ENCODE measurements at regions not wholly inside any gene's neighbourhood (a gene's known extent, or its start where the extent isn't known, plus 50 kb on each side); places are given as distances from the start of the nearest gene placed in this dataset.

- no TSS peak for BruUV-seq (replicated peaks)
- H3K4me3 ChIP-seq (replicated peaks in 1 of 3; ENCODE audit: insufficient read depth in 1 of 3, low read depth in 2 of 3, low read length in 3 of 3), result no peak overlapping the region
- peaks cover 3 to 44% of the 10 kb centered on the region in 2 experiments; a peak in 2 of 5 replicates for H3K27me3 ChIP-seq (ENCODE audit: control insufficient read depth in 1 of 2, insufficient read depth in 2 of 2, low read length in 2 of 2)
- in situ Hi-C loops (cut with HindIII; ENCODE audit: extremely low pct_ligation_motif_present, low pct_unique_long_range_greater_than_20kb) (no loop called here), intact Hi-C loops (cut with micrococcal nuclease; ENCODE audit: unreplicated experiment) (no loop called here)
- no peak overlapping the region for H3K9ac ChIP-seq (ENCODE audit: insufficient read depth, low read depth, low read length)
- H4K20me1 ChIP-seq (ENCODE audit: insufficient read depth, low read length), result no peaks in the 10 kb centered on the region
- H3K36me3 ChIP-seq (replicated peaks in 1 of 2; ENCODE audit: control insufficient read depth in 1 of 2, insufficient read depth in 2 of 2, low read length in 2 of 2), result no peaks in the 10 kb centered on the region
- 31% methylated on average over 5 of the region's 5 CpGs for WGBS (ENCODE audit: low lambda C conversion rate)
- ChIA-PET POLR2A (no interaction called here), CTCF (ENCODE audit: low intra/inter-chr PET ratio, low total read pairs) (no interaction called here)
- no peaks in the 10 kb centered on the region for H3K9me3 ChIP-seq (ENCODE audit: low read length)
- ATAC-seq, result no peak
- no peak overlapping the region for H3K4me2 ChIP-seq (ENCODE audit: low read depth, low read length)
- H2AFZ ChIP-seq (ENCODE audit: low read length), result no peak overlapping the region
- H3K79me2 ChIP-seq (ENCODE audit: insufficient read depth, low read length), result no peaks in the 10 kb centered on the region
- no peak for DNase-seq (ENCODE audit: low spot score)
- H3K27ac ChIP-seq (ENCODE audit: extremely low read length, insufficient read depth, low read length), result no peak overlapping the region
- no peak for FAIRE-seq
- H3K4me1 ChIP-seq (ENCODE audit: insufficient read depth, low read length), result no peaks in the 10 kb centered on the region
- TF ChIP-seq GTF3A (CRISPR knock-in tag; conservative IDR thresholded peaks at IDR 0.05) (no peak), SKI (IDR thresholded peaks at IDR 0.05; ENCODE audit: partially characterized antibody) (no peak), FOXP1 (IDR thresholded peaks at IDR 0.05) (no peak), FOXP1 (CRISPR knock-in tag; IDR thresholded peaks at IDR 0.05) (no peak), NR2F1 (CRISPR knock-in tag; IDR thresholded peaks at IDR 0.05) (no peak), REST (IDR thresholded peaks at IDR 0.05; ENCODE audit: borderline replicate concordance in 1 of 2, low read depth in 1 of 2, low read length in 2 of 2) (no peak), ZSCAN25 (CRISPR knock-in tag; IDR thresholded peaks at IDR 0.05) (no peak), PATZ1 (CRISPR knock-in tag; IDR thresholded peaks at IDR 0.05) (no peak)
- TF ChIP-seq, protein P1, sequence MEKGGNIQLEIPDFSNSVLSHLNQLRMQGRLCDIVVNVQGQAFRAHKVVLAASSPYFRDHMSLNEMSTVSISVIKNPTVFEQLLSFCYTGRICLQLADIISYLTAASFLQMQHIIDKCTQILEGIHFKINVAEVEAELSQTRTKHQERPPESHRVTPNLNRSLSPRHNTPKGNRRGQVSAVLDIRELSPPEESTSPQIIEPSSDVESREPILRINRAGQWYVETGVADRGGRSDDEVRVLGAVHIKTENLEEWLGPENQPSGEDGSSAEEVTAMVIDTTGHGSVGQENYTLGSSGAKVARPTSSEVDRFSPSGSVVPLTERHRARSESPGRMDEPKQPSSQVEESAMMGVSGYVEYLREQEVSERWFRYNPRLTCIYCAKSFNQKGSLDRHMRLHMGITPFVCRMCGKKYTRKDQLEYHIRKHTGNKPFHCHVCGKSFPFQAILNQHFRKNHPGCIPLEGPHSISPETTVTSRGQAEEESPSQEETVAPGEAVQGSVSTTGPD (CRISPR knock-in tag; IDR thresholded peaks at IDR 0.05), result no peak
- TF ChIP-seq, protein P2, sequence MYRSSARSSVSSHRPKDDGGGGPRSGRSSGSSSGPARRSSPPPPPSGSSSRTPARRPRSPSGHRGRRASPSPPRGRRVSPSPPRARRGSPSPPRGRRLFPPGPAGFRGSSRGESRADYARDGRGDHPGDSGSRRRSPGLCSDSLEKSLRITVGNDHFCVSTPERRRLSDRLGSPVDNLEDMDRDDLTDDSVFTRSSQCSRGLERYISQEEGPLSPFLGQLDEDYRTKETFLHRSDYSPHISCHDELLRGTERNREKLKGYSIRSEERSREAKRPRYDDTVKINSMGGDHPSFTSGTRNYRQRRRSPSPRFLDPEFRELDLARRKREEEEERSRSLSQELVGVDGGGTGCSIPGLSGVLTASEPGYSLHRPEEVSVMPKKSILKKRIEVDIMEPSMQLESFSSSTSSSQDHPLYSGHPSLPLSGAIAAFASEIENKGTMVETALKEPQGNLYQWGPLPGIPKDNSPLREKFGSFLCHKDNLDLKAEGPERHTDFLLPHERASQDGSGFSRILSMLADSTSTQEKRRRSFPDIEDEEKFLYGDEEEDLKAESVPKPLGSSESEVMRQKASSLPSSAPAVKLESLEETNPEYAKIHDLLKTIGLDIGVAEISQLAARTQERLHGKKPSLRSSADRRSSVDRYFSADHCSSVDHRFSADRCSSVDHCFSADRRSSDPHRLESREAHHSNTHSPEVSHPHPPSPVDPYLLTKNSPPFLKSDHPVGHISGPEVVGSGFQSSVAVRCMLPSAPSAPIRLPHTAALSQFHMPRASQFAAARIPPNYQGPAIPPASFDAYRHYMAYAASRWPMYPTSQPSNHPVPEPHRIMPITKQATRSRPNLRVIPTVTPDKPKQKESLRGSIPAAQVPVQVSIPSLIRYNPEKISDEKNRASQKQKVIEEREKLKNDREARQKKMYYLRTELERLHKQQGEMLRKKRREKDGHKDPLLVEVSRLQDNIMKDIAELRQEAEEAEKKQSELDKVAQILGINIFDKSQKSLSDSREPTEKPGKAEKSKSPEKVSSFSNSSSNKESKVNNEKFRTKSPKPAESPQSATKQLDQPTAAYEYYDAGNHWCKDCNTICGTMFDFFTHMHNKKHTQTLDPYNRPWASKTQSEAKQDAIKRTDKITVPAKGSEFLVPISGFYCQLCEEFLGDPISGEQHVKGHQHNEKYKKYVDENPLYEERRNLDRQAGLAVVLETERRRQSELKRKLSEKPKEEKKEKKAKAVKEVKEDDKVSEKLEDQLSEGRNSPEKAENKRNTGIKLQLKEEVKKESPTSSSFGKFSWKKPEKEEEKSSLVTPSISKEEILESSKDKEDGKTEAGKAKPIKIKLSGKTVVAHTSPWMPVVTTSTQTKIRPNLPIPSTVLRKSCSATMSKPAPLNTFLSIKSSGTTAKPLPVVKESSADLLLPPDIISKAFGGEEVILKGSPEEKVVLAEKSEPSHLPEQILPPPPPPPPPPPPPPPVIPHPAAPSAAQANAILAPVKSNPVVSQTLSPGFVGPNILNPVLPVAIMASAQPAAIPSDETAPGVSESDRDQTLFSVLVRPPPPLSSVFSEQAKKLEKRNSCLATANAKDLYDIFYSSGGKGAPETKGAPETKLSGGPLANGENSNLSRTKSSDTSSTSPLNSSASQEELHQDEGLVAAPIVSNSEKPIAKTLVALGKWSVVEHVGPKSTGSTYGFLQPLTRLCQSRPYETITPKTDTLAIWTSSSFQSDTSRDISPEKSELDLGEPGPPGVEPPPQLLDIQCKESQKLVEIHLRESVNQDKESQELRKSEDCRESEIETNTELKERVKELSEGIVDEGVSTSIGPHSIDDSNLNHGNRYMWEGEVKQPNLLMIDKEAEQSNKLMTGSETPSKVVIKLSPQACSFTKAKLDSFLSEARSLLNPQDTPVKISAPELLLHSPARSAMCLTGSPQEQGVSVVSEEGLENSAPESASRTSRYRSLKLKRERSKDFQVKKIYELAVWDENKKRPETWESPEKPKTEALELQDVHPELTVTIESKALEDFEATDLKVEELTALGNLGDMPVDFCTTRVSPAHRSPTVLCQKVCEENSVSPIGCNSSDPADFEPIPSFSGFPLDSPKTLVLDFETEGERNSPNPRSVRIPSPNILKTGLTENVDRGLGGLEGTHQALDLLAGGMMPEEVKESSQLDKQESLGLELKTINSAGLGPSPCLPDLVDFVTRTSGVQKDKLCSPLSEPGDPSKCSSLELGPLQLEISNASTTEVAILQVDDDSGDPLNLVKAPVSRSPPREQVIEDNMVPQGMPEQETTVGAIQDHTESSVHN (CRISPR knock-in tag; IDR thresholded peaks at IDR 0.05), result no peak
These were observed 259.3 kb downstream of the PREX1 start for GRCh38 chr20:48568520-48568919.
